IMR-90 (cell line): ENCODE measurements at regions not wholly inside any gene's neighbourhood (a gene's known extent, or its start where the extent isn't known, plus 50 kb on each side); places are given as distances from the start of the nearest gene placed in this dataset.

Source experiments
- ATAC-seq: fragments of 200-7000 bp; cut with Tn5 transposase; 2 replicates; pipeline ENCODE4 v1.9.1; 2020; ENCODE audit warnings: low read depth, mild to moderate bottlenecking, moderate library complexity
- BruUV-seq: library from RNA; stranded (reverse); fragments of 400-500 nt; replicated peaks from 2 replicates; lab custom pipeline; 2021; lab: Mats Ljungman, UMichigan
- CTCF ChIA-PET: fragments of 300-600 bp; formaldehyde crosslinking; extraction: SDS; loops from one replicate; lab custom pipeline; 2021; ENCODE audit warnings: antibody characterized with exemption; lab: Yijun Ruan, JAX
- POLR2A ChIA-PET: fragments of 300-600 bp; sonication (Branson Sonifier 250); formaldehyde crosslinking; loops from one replicate; lab custom pipeline; 2022; ENCODE audit warnings: antibody characterized with exemption; ENCODE audit not compliant: unreplicated experiment; lab: Charles Lee
- DNase-seq: peaks from one replicate; pipeline ENCODE4 v3.0.0; 2013
- H2AFZ ChIP-seq: replicated peaks from 2 replicates; pipeline ENCODE3; 2013; ENCODE audit warnings: low read length, mild to moderate bottlenecking; ENCODE audit not compliant: poor library complexity
- H2AK5ac ChIP-seq: 2 replicates; pipeline ENCODE4 v1.6.1; 2013; ENCODE audit warnings: low read depth, low read length, inconsistent platforms
- H2AK9ac ChIP-seq: replicated peaks from 2 replicates; pipeline ENCODE3; 2013; ENCODE audit warnings: mild to moderate bottlenecking, low read depth, low read length, moderate library complexity; ENCODE audit not compliant: poor library complexity
- H2BK120ac ChIP-seq: 2 replicates; pipeline ENCODE4 v1.6.1; 2013; ENCODE audit warnings: low read depth, low read length, inconsistent platforms
- H2BK15ac ChIP-seq: 3 replicates; pipeline ENCODE4 v1.6.1; 2013; ENCODE audit warnings: low read depth, low read length, inconsistent platforms
- H2BK20ac ChIP-seq: 2 replicates; pipeline ENCODE4 v1.6.1; 2013; ENCODE audit warnings: low read depth, mild to moderate bottlenecking, inconsistent platforms, low read length, moderate library complexity
- H2BK5ac ChIP-seq: 2 replicates; pipeline ENCODE4 v1.6.1; 2013; ENCODE audit warnings: mild to moderate bottlenecking, low read depth, low read length, inconsistent platforms; ENCODE audit not compliant: poor library complexity, severe bottlenecking
- H3K14ac ChIP-seq: replicated peaks from 2 replicates; pipeline ENCODE4 v1.6.1; 2013; ENCODE audit warnings: low read depth, low read length, inconsistent platforms
- H3K18ac ChIP-seq: 2 replicates; pipeline ENCODE4 v1.6.1; 2013; ENCODE audit warnings: low read depth, low read length, control low read depth
- H3K23ac ChIP-seq: 2 replicates; pipeline ENCODE4 v1.6.1; 2013; ENCODE audit warnings: low read depth, low read length, inconsistent platforms
- H3K27ac ChIP-seq: 2 replicates; pipeline ENCODE4 v1.5.1; 2013; ENCODE audit warnings: mild to moderate bottlenecking, control low read depth, low read length; ENCODE audit not compliant: insufficient read depth
- H3K27me3 ChIP-seq: 2 replicates; pipeline ENCODE4 v1.6.1; 2013; ENCODE audit warnings: low read length; ENCODE audit not compliant: control insufficient read depth, insufficient read depth
- H3K36me3 ChIP-seq: 2 replicates; pipeline ENCODE4 v1.6.1; 2013; ENCODE audit warnings: low read length, mixed read lengths; ENCODE audit not compliant: control insufficient read depth, insufficient read depth
- H3K4ac ChIP-seq: 2 replicates; pipeline ENCODE4 v1.6.1; 2013; ENCODE audit warnings: low read depth, low read length, inconsistent platforms
- H3K4me1 ChIP-seq: 2 replicates; pipeline ENCODE4 v1.6.1; 2013; ENCODE audit warnings: low read length, mixed read lengths; ENCODE audit not compliant: control insufficient read depth, insufficient read depth
- H3K4me2 ChIP-seq: 2 replicates; pipeline ENCODE4 v1.6.1; 2013; ENCODE audit warnings: low read depth, mild to moderate bottlenecking, control low read depth, low read length, moderate library complexity
- H3K4me3 ChIP-seq: 2 replicates; pipeline ENCODE4 v1.5.1; 2013; ENCODE audit warnings: low read depth, mild to moderate bottlenecking, control low read depth, low read length, moderate library complexity; ENCODE audit not compliant: insufficient read depth
- H3K56ac ChIP-seq: 2 replicates; pipeline ENCODE4 v1.6.1; 2013; ENCODE audit warnings: low read length, inconsistent platforms; ENCODE audit not compliant: insufficient read depth; ENCODE audit errors: extremely low read depth
- H3K79me1 ChIP-seq, 2 experiments: 2 replicates each; pipeline ENCODE4 v1.6.1; 2013; ENCODE audit warnings: low read length in 2 of 2, inconsistent platforms in 1 of 2, low read depth in 1 of 2
- H3K9ac ChIP-seq: 2 replicates; pipeline ENCODE4 v1.6.1; 2013; ENCODE audit warnings: low read depth, low read length, control low read depth
- H3K9me1 ChIP-seq: 2 replicates; pipeline ENCODE4 v1.6.1; 2013; ENCODE audit warnings: low read length, inconsistent platforms; ENCODE audit not compliant: insufficient read depth
- H3K9me3 ChIP-seq: 2 replicates; pipeline ENCODE4 v1.6.1; 2013; ENCODE audit warnings: low read length; ENCODE audit not compliant: control insufficient read depth, insufficient read depth
- H4K20me1 ChIP-seq: 2 replicates; pipeline ENCODE4 v1.6.1; 2013; ENCODE audit warnings: low read length, inconsistent platforms; ENCODE audit not compliant: insufficient read depth
- H4K5ac ChIP-seq: 2 replicates; pipeline ENCODE4 v1.6.1; 2013; ENCODE audit warnings: mild to moderate bottlenecking, low read depth, low read length, control low read depth
- H4K8ac ChIP-seq, 2 experiments: 2 replicates each; pipeline ENCODE4 v1.6.1; 2013; ENCODE audit warnings: low read depth in 2 of 2, low read length in 2 of 2, control low read depth in 1 of 2, inconsistent platforms in 1 of 2
- H4K91ac ChIP-seq: 2 replicates; pipeline ENCODE4 v1.6.1; 2013; ENCODE audit warnings: low read depth, low read length, inconsistent platforms; ENCODE audit not compliant: insufficient read depth
- CTCF ChIP-seq: conservative IDR thresholded peaks from 2 replicates; pipeline ENCODE4 v1.5.1; 2012; ENCODE audit warnings: mild to moderate bottlenecking, low read depth, low read length, improper control_type of control experiment
- MAZ ChIP-seq: IDR thresholded peaks from 2 replicates; pipeline ENCODE4 v1.6.1; 2012; ENCODE audit warnings: low read depth, mild to moderate bottlenecking, low read length, improper control_type of control experiment, moderate library complexity, borderline replicate concordance
- MXI1 ChIP-seq: IDR thresholded peaks from 2 replicates; pipeline ENCODE4 v1.6.1; 2012; ENCODE audit warnings: low read depth, mild to moderate bottlenecking, low read length, moderate library complexity, borderline replicate concordance
- NFE2L2 ChIP-seq: fragments of 150-350 bp; IDR thresholded peaks from 2 replicates; pipeline ENCODE4 v1.6.1; 2016; ENCODE audit warnings: low read depth, mild to moderate bottlenecking, low read length
- POLR2A ChIP-seq: IDR thresholded peaks from 2 replicates; pipeline ENCODE4 v1.6.1; 2012; ENCODE audit warnings: mild to moderate bottlenecking, low read depth, low read length
- SMC3 ChIP-seq: fragments of 150-350 bp; IDR thresholded peaks from 2 replicates; pipeline ENCODE4 v1.6.1; 2016; ENCODE audit warnings: low read depth, mild to moderate bottlenecking, antibody characterized with exemption, low read length, moderate library complexity
- WGBS, 2 experiments: methylation state at CpG; one replicate each; pipeline versions ENCODE4 v1.1.5 to v1.1.7; 2013; ENCODE audit warnings: missing lambda C conversion rate in 2 of 2; ENCODE audit not compliant: insufficient read length in 1 of 2; ENCODE audit errors: extremely low coverage in 2 of 2; 5-methylcytosine and 5-hydroxymethylcytosine counted together
- dilution Hi-C: fragments of 300-500 bp; cut with HindIII; formaldehyde crosslinking; loops from one replicate; pipeline ENCODE4 v1.14.3; 2018; ENCODE audit warnings: low sequenced_read_pairs; ENCODE audit not compliant: unreplicated experiment
- in situ Hi-C: fragments of 300-500 bp; cut with MboI; formaldehyde crosslinking; loops from 3 replicates; pipeline ENCODE4 v1.14.3; 2019; ENCODE audit warnings: low sequenced_read_pairs, inconsistent platforms, mixed read lengths
- intact Hi-C: fragments of 100-400 bp; cut with micrococcal nuclease; formaldehyde crosslinking; loops from 2 replicates; pipeline ENCODE4 v1.10.0; 2022

DNA sequence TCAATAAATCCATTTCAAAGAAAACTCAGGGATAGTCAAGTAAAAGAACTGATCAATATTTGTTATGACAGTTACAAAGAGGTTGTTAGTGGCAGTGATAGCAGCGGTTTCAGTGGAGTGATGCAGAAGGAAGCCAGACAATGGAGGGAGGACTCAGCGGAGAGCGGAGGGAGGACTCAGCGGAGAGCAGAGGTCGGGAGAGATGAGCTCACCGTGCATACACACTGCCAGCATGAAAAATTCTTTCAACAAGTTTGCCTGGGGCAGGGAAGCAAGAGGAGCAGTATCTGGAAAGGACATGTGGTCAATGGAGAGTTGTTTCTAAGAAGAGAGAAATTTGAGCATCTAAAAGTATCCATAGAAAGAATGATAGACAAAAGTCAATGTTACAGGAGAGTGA is 60.9 kb upstream of the BCL11A start:
- TF ChIP-seq CTCF (no peak), MXI1 (no peak), POLR2A (no peak), SMC3 (no peak), NFE2L2 (no peak), MAZ (no peak)
- H3K4me2 ChIP-seq: no peak overlapping the region
- H4K8ac ChIP-seq: no peak overlapping the region
- H3K27ac ChIP-seq: no peak overlapping the region
- H4K91ac ChIP-seq: no peak overlapping the region
- BruUV-seq: no TSS peak
- no peak overlapping the region for H2AK5ac ChIP-seq
- H3K36me3 ChIP-seq: no peaks in the 10 kb centered on the region
- in situ Hi-C loops: no loop called here
- no peaks in the 10 kb centered on the region for H3K9me1 ChIP-seq
- no peak overlapping the region for H3K4ac ChIP-seq
- ChIA-PET POLR2A (no interaction called here), CTCF (no interaction called here)
- no peak overlapping the region for H3K23ac ChIP-seq
- no peaks in the 10 kb centered on the region for H3K79me1 ChIP-seq
- no peak overlapping the region for H2BK20ac ChIP-seq
- DNase-seq (no peak), ATAC-seq (no peak)
- H2AFZ ChIP-seq: no peak overlapping the region
- no peaks in the 10 kb centered on the region for H3K27me3 ChIP-seq
- intact Hi-C loops: no loop called here
- no CpG with 5 or more reads among the region's 6 CpGs for WGBS, 2 experiments
- H3K9me3 ChIP-seq: no peaks in the 10 kb centered on the region
- H2BK15ac ChIP-seq: no peak overlapping the region
- no peak overlapping the region for H3K4me3 ChIP-seq
- H4K20me1 ChIP-seq: no peaks in the 10 kb centered on the region
- H4K5ac ChIP-seq: no peak overlapping the region
- no peak overlapping the region for H2AK9ac ChIP-seq
- dilution Hi-C loops: no loop called here
- H2BK120ac ChIP-seq: no peak overlapping the region
- H2BK5ac ChIP-seq: no peak overlapping the region
- no peak overlapping the region for H3K14ac ChIP-seq
- no peak overlapping the region for H3K18ac ChIP-seq
- no peaks in the 10 kb centered on the region for H3K4me1 ChIP-seq
- no peak overlapping the region for H3K9ac ChIP-seq
- no peak overlapping the region for H3K56ac ChIP-seq
